Endothelial cell of umbilical vein (primary cell): ENCODE measurements at regions not wholly inside any gene's neighbourhood (a gene's known extent, or its start where the extent isn't known, plus 50 kb on each side); places are given as distances from the start of the nearest gene placed in this dataset.

Experiments
- BruUV-seq: library from RNA; stranded (reverse); fragments of 400-500 nt; replicated peaks from 2 replicates; lab custom pipeline; 2021; lab: Mats Ljungman, UMichigan
- CTCF ChIA-PET: fragments of 300-600, 350-600 bp; sonication (Branson Sonifier 250); formaldehyde crosslinking; loops from one replicate; lab custom pipeline; 2021; ENCODE audit warnings: antibody characterized with exemption, inconsistent platforms; lab: Charles Lee
- POLR2A ChIA-PET: fragments of 300-600, 350-600 bp; sonication (Branson Sonifier 250); formaldehyde crosslinking; loops from one replicate; lab custom pipeline; 2021; ENCODE audit warnings: antibody characterized with exemption, inconsistent platforms; lab: Charles Lee
- DNase-seq: peaks from one replicate; pipeline ENCODE4 v3.0.0-alpha.2; 2011; ENCODE audit warnings: low read depth, low spot score
- FAIRE-seq: peaks from 2 replicates; lab custom pipeline; 2011; peaks lifted over from hg19 to GRCh38; lab: Jason Lieb, UNC
- H2AFZ ChIP-seq: 2 replicates; pipeline ENCODE4 v1.6.0; 2012; ENCODE audit warnings: low read depth, low read length, control low read depth, inconsistent platforms
- H3K27ac ChIP-seq: 2 replicates; pipeline ENCODE4 v1.5.1; 2011; ENCODE audit warnings: low read depth, mild to moderate bottlenecking, control low read depth, low read length, moderate library complexity; ENCODE audit not compliant: insufficient read depth
- H3K27me3 ChIP-seq, 2 experiments: 2 replicates each; pipeline versions ENCODE4 v1.6.0 to v1.6.1; 2011; ENCODE audit warnings: low read length in 2 of 2, mixed read lengths in 1 of 2; ENCODE audit not compliant: control insufficient read depth in 2 of 2, insufficient read depth in 2 of 2
- H3K36me3 ChIP-seq, 2 experiments: 2 replicates in 1 of 2; 3 replicates in 1 of 2; pipeline ENCODE4 v1.5.1; 2011; ENCODE audit warnings: low read length in 2 of 2, mild to moderate bottlenecking in 1 of 2, moderate library complexity in 1 of 2; ENCODE audit not compliant: control insufficient read depth in 2 of 2, insufficient read depth in 2 of 2; ENCODE audit errors: extremely low read depth in 1 of 2
- H3K4me1 ChIP-seq: 3 replicates; pipeline ENCODE4 v1.5.1; 2011; ENCODE audit warnings: mild to moderate bottlenecking, low read length; ENCODE audit not compliant: control insufficient read depth, insufficient read depth; ENCODE audit errors: extremely low read depth
- H3K4me2 ChIP-seq: 2 replicates; pipeline ENCODE4 v1.6.1; 2011; ENCODE audit warnings: low read length, control low read depth, mixed read lengths; ENCODE audit not compliant: insufficient read depth
- H3K4me3 ChIP-seq, 3 experiments: fragments of 200-600 bp in 1 of 3; sonication (generic), shearing (Covaris generic) in 1 of 3; replicated peaks in 1 of 3; 2 replicates each; pipeline ENCODE4 v1.5.1; 2011 to 2016; ENCODE audit warnings: control low read depth in 3 of 3, low read length in 3 of 3, mild to moderate bottlenecking in 2 of 3, inconsistent platforms in 1 of 3, low read depth in 1 of 3, moderate library complexity in 1 of 3; ENCODE audit not compliant: insufficient read depth in 1 of 3
- H3K79me2 ChIP-seq: 2 replicates; pipeline ENCODE4 v1.6.0; 2012; ENCODE audit warnings: low read length, inconsistent platforms; ENCODE audit not compliant: control insufficient read depth, insufficient read depth
- H3K9ac ChIP-seq: replicated peaks from 2 replicates; pipeline ENCODE3; 2011; ENCODE audit warnings: low read length, control low read depth; ENCODE audit not compliant: insufficient read depth; ENCODE audit errors: extremely low read depth
- H3K9me1 ChIP-seq: replicated peaks from 3 replicates; pipeline ENCODE4 v1.6.0; 2011; ENCODE audit warnings: mild to moderate bottlenecking, low read length; ENCODE audit not compliant: control insufficient read depth, insufficient read depth; ENCODE audit errors: extremely low read depth
- H3K9me3 ChIP-seq: replicated peaks from 2 replicates; pipeline ENCODE4 v1.5.1; 2012; ENCODE audit warnings: low read length, inconsistent platforms; ENCODE audit not compliant: control insufficient read depth, insufficient read depth
- H4K20me1 ChIP-seq: replicated peaks from 2 replicates; pipeline ENCODE3; 2011; ENCODE audit warnings: mild to moderate bottlenecking, low read length; ENCODE audit not compliant: control insufficient read depth, insufficient read depth; ENCODE audit errors: extremely low read depth
- CTCF ChIP-seq, 2 donors: IDR thresholded peaks; 1 replicate in 1 of 2; 2 replicates in 1 of 2; pipeline ENCODE4 v1.5.1; 2011; ENCODE audit warnings: low read length in 2 of 2, mild to moderate bottlenecking in 2 of 2, moderate library complexity in 2 of 2, control low read depth in 1 of 2, inconsistent platforms in 1 of 2, low read depth in 1 of 2; ENCODE audit not compliant: insufficient read depth in 1 of 2; ENCODE audit errors: extremely low read depth in 1 of 2
- FOS ChIP-seq: IDR thresholded peaks from 2 replicates; pipeline ENCODE4 v1.6.1; 2011; ENCODE audit warnings: mild to moderate bottlenecking, low read length, moderate library complexity, borderline replicate concordance; ENCODE audit not compliant: insufficient read depth
- GATA2 ChIP-seq: IDR thresholded peaks from 2 replicates; pipeline ENCODE4 v1.7.0; 2011; ENCODE audit warnings: low read depth, mild to moderate bottlenecking, moderate library complexity, mixed read lengths, low read length; ENCODE audit not compliant: insufficient read length, insufficient read depth
- JUN ChIP-seq: IDR thresholded peaks from 2 replicates; pipeline ENCODE4 v1.6.1; 2011; ENCODE audit warnings: borderline replicate concordance, low read depth; ENCODE audit not compliant: insufficient read length, insufficient read depth
- MAX ChIP-seq: IDR thresholded peaks from 2 replicates; pipeline ENCODE4 v1.6.1; 2011; ENCODE audit not compliant: insufficient read depth, insufficient read length
- MYC ChIP-seq: IDR thresholded peaks from one replicate; pipeline ENCODE4 v1.6.1; 2011; ENCODE audit warnings: mild to moderate bottlenecking, low read depth, low read length
- POLR2A ChIP-seq: IDR thresholded peaks from 2 replicates; pipeline ENCODE4 v1.6.1; 2012; ENCODE audit warnings: low read depth, mild to moderate bottlenecking, control low read depth, low read length
- dilution Hi-C: fragments of 300-500 bp; cut with MboI; formaldehyde crosslinking; loops from one replicate; pipeline ENCODE4 v1.15.0; 2019; ENCODE audit warnings: low sequenced_read_pairs; ENCODE audit not compliant: extremely low pct_ligation_motif_present
- intact Hi-C: fragments of 100-400 bp; cut with micrococcal nuclease; formaldehyde crosslinking; loops from one replicate; pipeline ENCODE4 v1.10.0; 2022

GRCh38 chr3:190252080-190252479 is 70.2 kb downstream of the CLDN1 start:
- no peak overlapping the region for H2AFZ ChIP-seq
- H3K4me1 ChIP-seq, result no peaks in the 10 kb centered on the region
- no peak for FAIRE-seq
- DNase-seq, result no peak
- intact Hi-C loops (no loop called here), dilution Hi-C loops (no loop called here)
- no peaks in the 10 kb centered on the region for H3K36me3 ChIP-seq
- no peak overlapping the region for H3K9ac ChIP-seq
- CTCF ChIA-PET, result interaction anchor here (0.7 kb wide), 1 partner anchor 27 kb away, joined by 3 read pairs; no protein-coding TSS in a partner anchor
- H4K20me1 ChIP-seq, result no peaks in the 10 kb centered on the region
- no peak for TF ChIP-seq JUN
- TF ChIP-seq POLR2A, result no peak
- no peak for TF ChIP-seq CTCF (IDR thresholded peaks at IDR 0.05; ENCODE audit: extremely low read depth in 1 of 2, insufficient read depth in 1 of 2, low read depth in 1 of 2, low read length in 2 of 2)
- no peak for TF ChIP-seq MYC
- no peak for TF ChIP-seq GATA2
- no peak for TF ChIP-seq FOS
- no peak for TF ChIP-seq MAX
- no peaks in the 10 kb centered on the region for H3K9me1 ChIP-seq
- no peak overlapping the region for H3K4me3 ChIP-seq
- H3K79me2 ChIP-seq, result no peaks in the 10 kb centered on the region
- POLR2A ChIA-PET, result no interaction called here
- no peaks in the 10 kb centered on the region for H3K9me3 ChIP-seq
- no peak overlapping the region for H3K4me2 ChIP-seq
- BruUV-seq, result no TSS peak
- no peaks in the 10 kb centered on the region for H3K27me3 ChIP-seq
- H3K27ac ChIP-seq, result no peak overlapping the region
